Stimulated activated CD8-positive, alpha-beta memory T cell treated with anti-CD3 and anti-CD28 coated beads, Interleukin-15, amount 100 ng/mL, for 48 hours (primary cell): ENCODE measurements at regions not wholly inside any gene's neighbourhood (a gene's known extent, or its start where the extent isn't known, plus 50 kb on each side); places are given as distances from the start of the nearest gene placed in this dataset.

ENCODE experiments used
- DNase-seq, 2 donors: peaks; one replicate each; pipeline ENCODE4 v3.0.0-alpha.2; 2020; ENCODE audit warnings: low read depth in 2 of 2

DNA sequence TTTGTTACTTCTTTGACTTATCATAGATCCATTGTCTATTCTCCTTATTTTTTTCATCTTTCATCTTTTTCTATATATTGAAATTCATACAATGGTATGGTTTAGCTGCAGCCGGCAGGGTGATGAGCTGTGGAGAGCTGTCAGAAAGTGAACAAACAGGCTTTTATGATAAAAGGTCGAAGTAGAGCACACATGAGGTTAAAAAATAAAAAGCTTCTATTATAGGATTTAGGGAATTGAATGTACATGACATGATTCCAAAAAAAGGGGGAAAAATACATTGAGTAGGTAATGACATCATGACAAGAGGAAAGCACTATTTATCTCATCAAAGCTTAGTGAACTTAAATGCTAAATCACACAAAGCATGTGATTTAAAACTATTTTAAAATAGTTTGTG is 884.8 kb downstream of the METTL15 start:
- DNase-seq, result no peak

DNA sequence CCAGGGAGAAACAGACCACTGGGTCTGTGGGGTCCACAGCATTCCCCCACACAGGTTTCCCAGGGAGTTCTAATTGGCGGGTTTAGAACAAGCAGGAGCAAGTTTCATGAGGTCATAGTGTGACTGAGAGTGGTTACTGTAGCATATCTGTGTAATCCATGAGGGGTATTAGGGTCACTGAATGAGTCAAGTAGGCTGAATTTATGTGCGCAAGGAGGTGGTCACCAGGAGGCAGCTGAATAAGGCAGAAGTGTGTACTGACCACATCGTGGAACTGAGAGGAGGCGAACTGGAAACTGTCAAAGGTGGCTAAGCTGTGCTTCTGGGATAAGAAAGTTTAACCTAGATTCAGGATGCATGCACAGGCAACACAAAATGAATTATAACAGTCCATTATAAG is 876.0 kb downstream of the METTL15 start:
- no peak for DNase-seq

DNA sequence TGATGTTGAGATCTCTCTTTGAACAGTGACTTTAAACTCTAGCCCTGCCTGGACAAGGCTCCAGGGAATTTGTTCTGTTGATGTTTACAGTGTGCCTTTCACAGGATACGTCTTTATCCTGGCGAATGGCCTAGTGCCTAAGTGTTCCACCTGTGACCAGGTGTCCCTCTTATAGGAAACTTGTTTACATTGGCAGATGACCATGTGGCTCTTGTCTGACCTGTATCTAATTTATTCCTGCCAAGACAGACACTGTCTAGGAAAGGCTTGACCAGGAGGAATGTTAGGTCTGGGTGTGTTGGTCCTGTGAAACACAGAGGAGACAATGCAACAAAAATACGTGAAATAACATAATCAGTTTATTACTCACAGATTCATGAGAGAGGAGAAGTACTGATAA is 875.6 kb downstream of the METTL15 start:
- DNase-seq, result no peak

DNA sequence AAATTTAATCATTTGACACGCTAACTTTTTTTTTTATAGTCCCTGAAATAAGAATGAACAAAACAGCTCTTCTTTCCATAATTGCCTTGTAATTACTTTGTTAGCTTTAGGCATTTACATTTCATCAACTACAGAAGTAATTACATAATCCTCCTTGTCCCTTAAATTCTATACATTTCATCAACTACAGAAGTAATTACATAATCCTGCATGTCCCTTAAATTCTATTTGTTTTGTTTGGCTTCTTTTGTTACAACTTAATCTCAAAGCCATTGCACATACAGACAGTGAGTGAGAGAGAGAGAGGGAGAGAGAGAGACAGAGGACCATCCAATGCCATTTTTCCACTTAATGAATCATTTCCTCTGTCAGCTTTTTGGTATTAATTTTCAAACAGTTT is 873.2 kb downstream of the METTL15 start:
- no peak for DNase-seq

DNA sequence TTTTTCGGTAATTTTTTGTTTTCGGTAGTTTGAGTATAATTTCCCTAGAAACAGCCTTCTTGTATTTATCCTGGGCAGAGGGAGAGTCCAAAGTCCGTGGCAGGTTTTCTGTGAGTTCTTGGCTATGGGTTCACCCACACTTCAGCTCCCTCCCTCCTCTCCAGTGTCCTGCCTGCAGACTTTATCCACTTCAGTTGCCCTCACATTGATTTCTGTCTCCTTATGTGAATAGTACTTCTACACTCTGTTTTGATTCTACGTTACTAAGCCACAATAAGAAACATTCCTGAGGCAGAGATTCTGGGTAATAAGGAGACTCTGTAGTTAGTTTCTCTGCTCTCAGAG is 868.6 kb downstream of the METTL15 start:
- no peak for DNase-seq

DNA sequence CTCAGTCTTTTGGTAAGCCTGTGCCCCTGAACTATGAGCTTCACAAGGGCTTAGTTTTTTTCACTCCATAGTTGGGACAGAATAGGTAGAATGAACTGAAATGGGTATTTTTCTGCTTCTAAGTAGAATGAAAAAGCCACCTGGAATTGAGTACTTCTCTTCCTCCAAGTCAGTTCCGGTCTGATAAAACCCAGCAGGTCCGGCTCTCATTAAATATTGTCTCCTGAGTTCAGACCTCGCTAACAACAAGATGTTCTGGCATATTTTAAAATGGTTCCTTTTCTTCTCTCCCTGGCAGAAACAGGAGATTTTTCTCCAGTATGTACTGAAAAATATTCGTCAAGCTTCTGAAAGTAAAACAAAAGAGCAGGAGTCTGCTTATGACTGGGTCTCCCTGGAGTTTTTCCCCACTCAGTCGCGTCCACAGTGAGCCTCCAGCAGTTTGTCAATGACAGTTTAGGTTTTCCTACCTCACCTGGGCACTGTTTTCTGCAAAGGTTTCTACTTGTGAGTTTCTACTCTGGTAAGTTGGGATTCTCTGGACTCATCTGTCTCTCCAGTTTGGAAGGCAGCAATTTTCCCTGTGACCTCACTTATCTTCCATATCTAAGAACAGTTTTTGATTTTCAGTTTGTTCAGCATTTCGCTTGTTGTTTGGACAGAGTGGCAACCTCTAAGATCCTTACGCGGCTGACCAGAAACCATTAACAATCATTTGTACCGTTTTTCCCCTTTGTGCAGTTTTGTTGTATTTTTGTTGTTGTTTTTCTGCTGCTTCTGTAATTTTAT is 868.0 kb downstream of the METTL15 start:
- no peak for DNase-seq

DNA sequence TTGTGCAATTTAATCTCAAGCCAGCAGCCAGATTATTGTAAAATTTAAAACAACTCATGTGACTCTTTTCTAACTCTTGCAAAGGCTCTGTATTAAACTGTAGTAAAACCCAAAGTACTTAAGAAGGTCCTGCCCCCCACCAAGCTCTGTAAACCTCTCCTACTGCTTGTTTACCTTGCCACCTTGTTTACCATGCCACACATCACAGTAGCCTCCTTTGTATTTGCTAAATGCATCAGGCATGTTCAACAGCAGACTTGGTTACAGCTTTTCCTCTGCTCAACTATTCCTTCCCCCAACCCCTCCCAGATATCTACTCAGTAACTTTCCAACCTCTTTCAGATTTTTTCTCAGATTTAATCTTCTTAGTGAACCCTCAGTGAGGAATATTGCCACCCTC is 861.6 kb downstream of the METTL15 start:
- no peak for DNase-seq

DNA sequence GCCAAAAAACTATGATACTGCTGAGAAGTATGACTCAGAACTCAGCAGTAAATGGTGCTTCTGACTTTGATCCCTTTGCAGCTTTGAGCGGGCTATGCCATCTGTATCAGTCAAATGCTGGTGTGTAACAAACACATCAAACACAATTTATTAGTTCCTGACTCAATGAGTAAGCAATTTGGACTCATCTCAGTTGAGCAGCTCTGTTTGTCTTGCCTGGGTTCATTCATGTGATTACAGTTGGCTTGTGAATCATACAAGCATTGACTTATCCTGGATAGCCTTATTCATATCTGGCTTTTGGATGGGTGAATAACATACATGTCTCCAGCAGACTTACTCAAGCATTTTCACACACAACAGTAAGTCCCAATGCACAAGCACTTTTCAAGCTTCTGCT is 858.8 kb downstream of the METTL15 start:
- DNase-seq, result no peak

DNA sequence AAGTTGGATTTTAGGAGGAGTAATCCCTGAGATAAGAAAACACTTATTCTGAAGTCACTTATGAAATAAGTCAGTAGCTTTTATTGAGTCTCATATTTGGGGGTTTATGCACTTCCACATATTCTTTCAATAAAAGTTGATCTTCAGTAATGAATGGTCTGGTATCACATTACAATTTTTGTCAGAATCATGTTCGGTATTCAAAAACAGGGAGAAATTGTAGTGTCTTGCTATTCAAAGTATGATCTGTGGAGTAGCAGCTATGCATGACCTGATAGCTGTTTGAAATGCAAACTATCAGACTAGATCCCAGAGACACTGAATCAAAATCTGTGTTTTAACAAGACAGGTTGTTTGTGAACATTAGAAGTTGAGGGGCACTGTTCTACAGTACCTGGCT is 857.6 kb downstream of the METTL15 start:
- DNase-seq, result no peak

DNA sequence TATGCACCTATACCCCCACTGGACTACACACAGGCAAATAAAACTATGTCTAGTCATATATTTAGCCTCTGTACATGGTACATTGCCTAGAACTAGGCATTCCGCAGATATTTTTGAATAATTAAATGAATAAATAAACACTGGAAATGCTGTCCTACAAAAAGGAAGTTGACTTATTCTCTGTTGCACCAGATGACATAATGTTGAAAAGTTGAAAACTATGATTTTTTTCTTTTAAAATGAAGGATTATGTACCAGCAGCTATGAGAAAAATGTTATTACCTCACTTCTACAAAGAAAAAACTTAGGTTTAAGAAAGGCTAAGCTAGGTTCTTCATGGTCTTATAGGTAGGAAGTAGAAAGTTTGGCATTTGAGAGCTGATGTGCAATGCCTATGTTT is 856.6 kb downstream of the METTL15 start:
- DNase-seq, result no peak

DNA sequence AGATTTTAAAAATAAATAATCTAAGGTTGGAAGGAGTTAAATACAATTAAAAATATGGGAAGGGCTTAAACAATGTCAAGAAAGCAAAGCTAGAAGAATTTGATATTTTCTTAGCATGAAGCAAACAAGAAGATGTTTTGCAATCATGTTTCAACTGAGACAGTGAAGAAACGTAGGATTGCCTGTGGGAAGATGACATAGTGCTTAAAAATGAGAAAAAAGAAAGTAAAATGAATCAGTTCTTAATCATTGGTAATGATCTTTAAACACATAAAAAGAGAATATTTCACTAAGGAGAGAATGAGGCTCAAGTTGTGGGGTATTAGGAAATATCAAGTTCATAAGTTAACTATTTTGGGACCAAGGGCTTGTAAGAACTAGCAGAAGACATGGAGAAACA is 855.0 kb downstream of the METTL15 start:
- no peak for DNase-seq

DNA sequence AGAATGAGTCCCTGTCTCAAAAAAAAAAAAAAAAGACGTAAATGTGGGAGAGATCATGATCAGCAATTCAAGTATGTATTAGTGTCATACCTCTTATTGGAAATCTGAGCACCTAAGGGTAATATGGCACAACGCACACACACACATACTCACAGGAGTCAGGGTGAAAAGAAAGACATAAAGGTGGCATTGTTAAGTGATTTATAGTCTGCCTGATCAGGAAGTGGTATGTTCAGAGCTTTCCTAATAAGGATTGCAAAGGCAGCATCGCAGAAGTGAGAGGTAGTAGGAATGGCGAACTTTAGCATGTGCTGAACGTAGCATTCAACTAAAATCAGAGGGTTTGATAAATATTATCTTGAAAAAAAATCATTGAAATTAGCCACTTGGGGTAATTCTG is 854.3 kb downstream of the METTL15 start:
- no peak for DNase-seq

DNA sequence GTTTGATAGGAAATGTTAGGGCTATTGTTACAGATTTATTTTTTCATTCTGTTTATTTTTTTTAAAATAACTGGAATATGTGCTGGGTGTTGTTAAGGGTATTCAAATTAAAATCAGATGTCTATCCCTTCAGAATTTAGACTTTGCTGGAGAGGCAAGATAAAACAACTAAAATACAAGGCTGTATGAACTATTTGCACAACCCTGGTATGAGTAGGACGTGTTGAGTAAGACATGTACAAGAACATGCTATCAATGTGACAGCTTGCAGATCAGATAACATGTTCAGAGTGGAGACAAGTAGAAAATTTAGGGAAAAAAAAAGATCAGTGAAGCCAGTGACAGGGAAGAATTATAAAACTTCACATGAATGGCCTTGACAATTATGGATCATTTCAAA is 853.5 kb downstream of the METTL15 start:
- DNase-seq, result no peak

DNA sequence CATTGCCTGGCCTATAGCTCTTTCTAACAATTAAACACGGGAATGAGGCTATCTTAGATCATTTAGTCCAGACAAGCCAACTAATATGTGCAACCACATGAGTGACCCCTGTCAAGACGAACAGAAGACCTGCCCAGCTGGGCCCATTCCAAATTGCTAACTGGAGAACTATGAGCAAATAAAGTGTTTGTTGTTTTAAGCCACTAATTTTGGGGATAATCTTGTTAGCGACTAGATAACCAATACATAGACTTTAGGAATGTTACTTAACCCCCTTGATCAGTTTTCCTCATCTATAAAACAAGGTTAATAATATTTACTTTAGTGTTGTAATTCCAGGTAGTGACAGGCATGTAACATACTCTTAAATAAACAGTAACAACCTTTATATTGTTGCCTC is 848.3 kb downstream of the METTL15 start:
- no peak for DNase-seq

DNA sequence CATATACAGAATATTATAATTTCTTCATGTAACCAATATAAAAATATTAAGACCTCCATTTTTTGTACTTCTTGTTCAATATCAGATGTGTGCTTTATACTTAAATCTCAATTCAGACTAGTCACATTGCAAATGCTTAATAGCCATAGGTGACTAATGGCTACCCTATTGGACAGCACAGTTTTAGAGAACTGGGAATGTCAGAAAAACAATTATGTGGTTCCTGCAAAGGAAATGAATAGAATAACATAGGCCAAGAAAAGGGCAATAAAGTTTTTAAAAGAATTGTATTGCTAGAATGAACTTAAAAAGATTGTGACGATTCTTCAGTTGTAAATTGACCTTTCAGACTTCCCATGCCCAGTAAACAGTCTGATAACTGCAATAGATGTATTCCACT is 843.0 kb downstream of the METTL15 start:
- DNase-seq, result no peak

DNA sequence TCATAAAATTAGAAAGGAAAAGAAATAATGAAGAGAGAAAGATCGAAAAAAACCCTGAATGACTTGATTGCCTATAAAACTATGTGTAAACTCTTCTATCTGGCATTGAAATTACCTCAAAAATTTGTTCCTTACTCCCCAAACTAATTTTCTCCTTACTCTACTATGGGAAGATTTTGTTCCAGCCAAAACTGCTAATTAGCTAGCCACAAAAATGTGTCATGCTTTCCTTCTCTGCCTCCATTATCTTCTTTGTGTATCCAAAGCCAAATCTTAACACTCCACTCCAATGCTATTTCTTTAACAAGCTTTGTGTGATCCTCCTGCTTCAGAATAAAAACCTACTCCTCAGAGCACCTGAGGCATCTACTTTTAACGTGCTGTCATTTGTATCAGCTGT is 831.2 kb downstream of the METTL15 start:
- no peak for DNase-seq

DNA sequence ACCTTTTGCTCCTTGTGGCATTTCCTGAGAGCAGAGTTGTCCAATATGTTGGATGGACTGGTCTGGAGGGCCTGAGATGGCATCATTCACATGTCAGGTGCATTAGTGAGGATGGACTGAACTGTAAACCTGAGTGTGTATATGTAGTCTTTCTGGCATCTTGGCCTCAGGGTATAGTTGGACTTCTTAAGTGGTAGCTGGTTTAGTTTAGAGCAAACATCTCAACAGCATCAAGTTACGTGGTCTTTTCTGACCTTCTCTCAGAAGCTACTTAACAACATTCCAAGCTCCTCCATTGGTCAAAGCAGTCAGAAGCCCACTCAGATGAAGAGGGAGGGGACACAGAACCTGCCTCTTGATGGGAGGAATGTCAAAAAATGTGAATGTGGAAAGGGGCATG is 829.9 kb downstream of the METTL15 start:
- DNase-seq, result no peak

DNA sequence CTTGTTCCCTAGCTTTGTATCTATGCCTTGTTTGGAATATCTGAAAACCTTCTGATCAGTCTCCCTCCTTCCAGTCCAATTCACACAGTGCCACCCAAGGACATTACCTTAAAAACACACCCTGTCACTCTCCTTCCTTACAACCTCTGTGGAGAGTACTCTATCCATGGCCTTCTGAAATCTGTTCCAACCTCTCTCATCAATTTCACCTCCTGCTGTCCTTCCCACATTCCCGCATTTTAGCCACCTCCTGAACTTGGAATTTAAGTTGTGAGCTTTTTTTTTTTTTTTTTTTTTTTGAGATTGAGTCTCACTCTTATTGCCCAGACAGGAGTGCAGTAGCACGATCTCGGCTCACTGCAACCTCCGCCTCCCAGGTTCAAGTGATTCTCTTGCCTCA is 824.8 kb downstream of the METTL15 start:
- no peak for DNase-seq

DNA sequence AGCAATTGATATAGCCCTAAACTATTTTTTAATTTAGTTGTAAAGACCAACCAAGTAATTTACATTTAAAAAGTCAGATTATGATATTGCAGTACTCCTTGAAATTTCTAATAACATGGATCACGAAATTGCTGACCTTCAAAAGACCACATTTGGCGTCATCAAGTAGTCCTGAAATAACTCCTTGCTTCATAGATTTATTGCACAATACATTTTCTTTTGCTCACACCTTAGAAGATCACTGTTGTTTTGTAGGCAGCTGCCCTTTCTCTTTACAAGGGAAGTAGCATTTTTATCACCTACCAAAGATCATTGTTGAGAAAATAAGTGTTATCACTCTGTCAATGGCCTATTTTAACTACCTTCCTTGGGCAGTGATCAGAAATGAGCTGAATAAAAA is 815.8 kb downstream of the METTL15 start:
- no peak for DNase-seq

DNA sequence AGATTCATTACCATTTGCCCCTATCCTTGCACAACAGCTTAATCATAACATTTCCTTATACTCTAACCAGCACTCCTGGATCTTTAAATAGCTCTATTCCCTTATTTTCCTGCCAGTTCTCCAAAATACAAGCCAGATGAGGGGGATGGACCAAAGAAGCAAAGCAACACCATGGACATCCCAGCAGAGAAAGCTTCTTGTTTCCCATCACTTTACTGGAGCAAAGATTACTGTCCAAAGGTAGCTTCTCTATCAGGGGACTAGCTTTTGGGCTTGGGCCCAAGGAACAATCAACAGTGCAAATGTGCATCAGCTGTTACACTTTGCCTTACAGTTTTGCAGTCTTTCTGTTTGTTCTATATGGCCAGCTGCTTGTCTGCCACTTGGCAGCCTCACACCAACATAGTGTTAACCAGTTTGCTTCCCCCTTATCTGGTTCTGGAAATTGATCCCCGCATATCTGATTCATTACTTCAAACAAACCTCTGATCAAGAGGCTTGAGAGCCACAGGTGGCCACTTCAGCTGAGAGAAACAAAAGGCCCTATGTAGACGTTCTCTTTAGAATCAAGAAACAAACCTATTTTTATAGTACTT is 814.3 kb downstream of the METTL15 start:
- no peak for DNase-seq

DNA sequence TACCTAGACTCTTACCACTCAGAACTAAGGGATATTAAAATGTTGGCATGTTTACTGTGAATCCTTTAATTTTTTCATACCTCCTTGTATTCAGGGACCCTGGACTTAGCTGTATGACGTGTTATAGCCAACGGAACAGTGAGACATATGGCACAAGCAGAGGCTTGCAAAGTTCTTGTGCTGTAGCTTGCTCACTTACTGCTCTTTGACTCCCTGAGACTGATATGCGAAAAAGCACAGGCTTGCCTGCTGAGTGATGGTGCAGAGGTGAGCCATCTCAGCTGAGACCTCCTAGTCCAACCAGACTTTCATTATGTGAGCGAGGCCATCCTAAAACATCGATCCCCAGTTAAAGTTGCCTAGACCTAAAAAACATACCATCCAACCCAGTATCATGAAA is 811.0 kb downstream of the METTL15 start:
- no peak for DNase-seq

DNA sequence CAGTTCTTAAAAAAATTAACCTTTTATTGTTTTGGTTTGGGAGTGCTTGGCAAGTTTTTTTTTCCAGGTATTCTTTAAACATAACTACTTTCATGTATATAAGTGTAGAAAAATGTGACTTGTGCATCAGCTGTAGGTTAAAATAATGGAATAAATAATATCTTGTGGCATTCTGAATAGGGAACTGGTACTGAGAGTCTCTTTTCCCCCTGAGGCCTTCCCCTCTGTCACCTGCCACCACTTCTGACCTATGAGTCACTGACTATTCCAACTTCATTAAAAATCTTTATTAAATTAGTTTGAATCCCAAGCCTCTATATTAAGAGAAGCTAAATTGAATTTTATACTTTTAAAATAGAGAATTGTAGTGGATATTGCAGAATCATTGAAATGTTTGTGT is 805.7 kb downstream of the METTL15 start:
- no peak for DNase-seq

DNA sequence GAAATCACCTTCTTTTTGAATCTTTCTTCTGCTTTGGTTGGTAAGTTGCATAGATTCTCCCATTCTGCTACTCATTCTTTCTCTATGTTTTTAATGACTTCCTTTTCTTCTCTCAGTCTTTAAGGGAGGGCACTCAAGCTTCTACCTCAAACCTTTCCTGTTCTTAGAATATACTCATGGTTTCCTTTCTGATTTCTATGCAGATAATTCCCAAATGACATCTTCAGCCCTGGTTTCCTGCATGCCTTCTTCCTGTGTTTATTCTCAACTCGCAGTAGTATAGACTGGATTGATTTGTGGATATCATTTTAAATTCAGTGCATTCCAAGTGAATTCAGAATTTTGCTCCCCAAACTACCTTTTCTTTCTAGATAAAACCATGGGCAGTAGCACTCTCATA is 803.6 kb downstream of the METTL15 start:
- DNase-seq, result no peak

DNA sequence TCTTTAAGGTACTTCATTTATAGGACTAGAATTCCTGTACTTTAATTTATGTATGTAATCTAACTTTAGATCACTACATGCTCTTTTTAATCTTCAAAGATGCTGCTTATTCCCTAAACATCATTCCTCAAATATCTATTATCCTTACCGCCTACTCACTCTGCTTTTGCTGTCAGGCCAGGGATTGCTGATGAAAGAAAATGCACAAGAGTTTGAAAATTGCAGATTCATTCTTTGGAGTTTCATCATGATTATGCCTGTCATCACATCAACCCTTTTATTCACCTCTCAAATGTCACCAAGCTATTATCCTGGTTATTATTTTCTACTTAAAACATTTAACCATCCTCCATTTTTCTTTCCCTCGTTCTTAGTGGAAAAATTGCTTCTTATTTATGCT is 802.7 kb downstream of the METTL15 start:
- DNase-seq, result no peak
